ENCODE measurements at regions not wholly inside any gene's neighbourhood (a gene's known extent, or its start where the extent isn't known, plus 50 kb on each side); places are given as distances from the start of the nearest gene placed in this dataset.
A peak's percentile ranks its signal among the peaks of the same experiment; 100 is the strongest.
"Not testable (repeated sequence)": the region's sequence is repeated elsewhere in the genome, so short reads cannot be mapped to it uniquely, and the experiment has no call there.

GRCh38 chr10:11684717-11685645 is 57.2 kb upstream of the ECHDC3 start:
- H3K4me3 ChIP-seq (replicated peaks; ENCODE audit: low read depth, low read length): peak overlapping the region; percentile 20
- DNase-seq (ENCODE audit: extremely low read depth, low read depth): no peak
- TF ChIP-seq, protein P1, sequence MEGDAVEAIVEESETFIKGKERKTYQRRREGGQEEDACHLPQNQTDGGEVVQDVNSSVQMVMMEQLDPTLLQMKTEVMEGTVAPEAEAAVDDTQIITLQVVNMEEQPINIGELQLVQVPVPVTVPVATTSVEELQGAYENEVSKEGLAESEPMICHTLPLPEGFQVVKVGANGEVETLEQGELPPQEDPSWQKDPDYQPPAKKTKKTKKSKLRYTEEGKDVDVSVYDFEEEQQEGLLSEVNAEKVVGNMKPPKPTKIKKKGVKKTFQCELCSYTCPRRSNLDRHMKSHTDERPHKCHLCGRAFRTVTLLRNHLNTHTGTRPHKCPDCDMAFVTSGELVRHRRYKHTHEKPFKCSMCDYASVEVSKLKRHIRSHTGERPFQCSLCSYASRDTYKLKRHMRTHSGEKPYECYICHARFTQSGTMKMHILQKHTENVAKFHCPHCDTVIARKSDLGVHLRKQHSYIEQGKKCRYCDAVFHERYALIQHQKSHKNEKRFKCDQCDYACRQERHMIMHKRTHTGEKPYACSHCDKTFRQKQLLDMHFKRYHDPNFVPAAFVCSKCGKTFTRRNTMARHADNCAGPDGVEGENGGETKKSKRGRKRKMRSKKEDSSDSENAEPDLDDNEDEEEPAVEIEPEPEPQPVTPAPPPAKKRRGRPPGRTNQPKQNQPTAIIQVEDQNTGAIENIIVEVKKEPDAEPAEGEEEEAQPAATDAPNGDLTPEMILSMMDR (IDR thresholded peaks at IDR 0.05; ENCODE audit: low read depth, low read length, missing control alignments): no peak

DNA sequence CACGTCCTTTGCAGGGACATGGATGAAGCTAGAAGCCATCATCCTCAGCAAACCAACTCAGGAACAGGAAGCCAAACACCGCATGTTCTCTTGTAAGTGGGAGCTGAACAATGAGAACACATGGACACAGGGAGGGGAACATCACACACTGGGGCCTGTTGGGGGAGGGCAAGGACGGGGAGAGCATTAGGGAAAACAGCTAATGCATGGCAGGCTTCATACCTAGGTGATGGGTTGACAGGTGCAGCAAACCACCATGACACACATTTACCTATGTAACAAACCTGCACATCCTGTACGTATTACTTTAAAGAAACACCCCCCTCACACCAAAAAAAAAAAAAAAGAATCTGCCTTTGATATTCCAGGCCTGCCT is 57.9 kb upstream of the ECHDC3 start:
- not testable (repeated sequence) for DNase-seq (ENCODE audit: extremely low read depth, low read depth); H3K4me3 ChIP-seq (replicated peaks; ENCODE audit: low read depth, low read length)

DNA sequence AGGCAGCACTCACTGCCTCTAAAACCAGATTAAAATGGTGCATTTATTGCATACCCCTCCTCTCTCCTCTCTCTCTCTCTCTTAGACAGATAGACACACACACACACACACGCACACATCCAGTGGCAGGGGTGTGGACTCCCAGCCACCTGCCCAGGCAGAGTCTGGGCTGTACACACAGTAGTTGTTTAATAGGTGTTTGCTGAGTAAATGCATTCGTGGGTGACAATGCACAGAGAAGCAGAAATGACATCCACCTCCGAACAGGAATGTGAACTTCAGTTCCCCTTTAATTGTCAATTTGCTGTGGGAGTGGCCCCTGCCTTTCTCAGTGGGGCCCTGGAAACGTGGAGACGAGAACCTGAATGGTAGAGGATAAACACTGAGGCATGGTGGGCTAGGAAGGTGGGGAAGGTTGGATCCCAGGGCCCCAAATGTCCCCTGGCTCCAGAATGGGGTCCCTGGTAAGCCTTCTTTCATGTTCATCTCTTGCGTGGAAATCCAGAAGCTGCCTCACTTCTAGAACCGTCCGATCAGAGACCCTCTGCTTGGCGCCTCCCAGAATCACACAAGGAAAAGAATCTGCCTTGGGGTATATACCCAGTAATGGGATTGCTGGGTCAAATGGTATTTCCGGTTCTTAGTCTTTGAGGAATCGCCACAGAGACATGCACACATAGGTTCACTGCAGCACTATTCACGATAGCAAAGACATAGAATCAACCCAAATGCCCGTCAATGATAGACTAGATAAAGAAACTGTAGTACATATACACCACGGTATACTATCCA is 58.5 kb upstream of the ECHDC3 start:
- no peak for DNase-seq (ENCODE audit: extremely low read depth, low read depth)
- H3K4me3 ChIP-seq (replicated peaks; ENCODE audit: low read depth, low read length): no peak overlapping the region
- TF ChIP-seq, protein P1 (IDR thresholded peaks at IDR 0.05; ENCODE audit: low read depth, low read length, missing control alignments): no peak

- DNase-seq (ENCODE audit: extremely low read depth, low read depth): no peak
- TF ChIP-seq, protein P1 (IDR thresholded peaks at IDR 0.05; ENCODE audit: low read depth, low read length, missing control alignments): no peak
- H3K4me3 ChIP-seq (replicated peaks; ENCODE audit: low read depth, low read length): no peak overlapping the region
Measured at GRCh38 chr10:11682851-11683250, 59.3 kb upstream of the ECHDC3 start.

DNA sequence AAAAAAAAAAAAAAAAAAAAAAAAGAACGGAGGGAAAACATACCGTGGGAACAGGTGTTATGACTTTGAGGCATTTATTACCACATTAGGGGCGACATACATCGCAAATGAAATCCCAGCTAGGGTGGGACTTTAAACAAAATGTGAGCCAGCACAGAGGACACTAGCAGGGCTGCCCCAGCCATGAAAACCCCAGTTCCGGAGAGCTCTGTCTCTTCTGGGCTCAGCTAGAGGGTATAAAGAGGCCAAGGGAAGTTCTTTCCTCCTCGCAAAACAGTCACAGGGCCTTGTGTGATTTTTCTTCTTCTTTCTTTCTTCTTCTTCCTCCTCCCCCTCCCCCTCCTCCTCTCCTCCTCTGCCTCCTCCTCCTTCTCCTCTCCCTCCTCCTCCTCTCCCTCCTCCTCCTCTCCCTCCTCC is 59.9 kb upstream of the ECHDC3 start:
- no peak for DNase-seq (ENCODE audit: extremely low read depth, low read depth)
- H3K4me3 ChIP-seq (replicated peaks; ENCODE audit: low read depth, low read length): no peak overlapping the region
- TF ChIP-seq, protein P1 (IDR thresholded peaks at IDR 0.05; ENCODE audit: low read depth, low read length, missing control alignments): no peak

DNA sequence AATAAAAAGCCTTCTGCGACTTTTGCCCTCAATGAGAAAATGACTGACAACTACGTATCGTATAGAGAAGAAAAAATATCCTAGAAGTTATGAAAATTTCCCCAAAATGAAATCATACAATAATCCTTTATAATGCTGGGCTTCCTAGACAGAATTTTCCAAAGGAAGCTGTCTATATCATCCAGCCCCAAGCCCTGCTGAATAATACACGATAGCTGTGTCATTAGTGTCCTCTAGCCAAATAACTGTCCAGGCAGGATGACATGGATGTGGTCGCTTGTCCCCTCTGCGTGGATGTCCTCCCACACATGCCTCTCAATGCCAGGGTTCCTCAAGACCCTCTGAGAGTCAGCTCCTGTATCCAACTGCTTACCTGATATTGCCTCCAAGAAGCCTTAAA is 61.7 kb upstream of the ECHDC3 start:
- H3K4me3 ChIP-seq (replicated peaks; ENCODE audit: low read depth, low read length): no peak overlapping the region
- no peak for DNase-seq (ENCODE audit: extremely low read depth, low read depth)
- TF ChIP-seq, protein P1 (IDR thresholded peaks at IDR 0.05; ENCODE audit: low read depth, low read length, missing control alignments): no peak

GRCh38 chr10:11679946-11680345 is 62.2 kb upstream of the ECHDC3 start:
- H3K4me3 ChIP-seq (replicated peaks; ENCODE audit: low read depth, low read length): no peak overlapping the region
- no peak for DNase-seq (ENCODE audit: extremely low read depth, low read depth)
- TF ChIP-seq, protein P1 (IDR thresholded peaks at IDR 0.05; ENCODE audit: low read depth, low read length, missing control alignments): no peak
